Testis (tissue), 2 donors: ENCODE measurements at regions not wholly inside any gene's neighbourhood (a gene's known extent, or its start where the extent isn't known, plus 50 kb on each side); places are given as distances from the start of the nearest gene placed in this dataset.

Source experiments
- DNase-seq: peaks from one replicate; pipeline ENCODE4 v3.0.0-alpha.2; 2019
- H3K27ac ChIP-seq, 2 donors: fragments of 200-600 bp; sonication (generic); one replicate each; pipeline ENCODE4 v1.5.1; 2019
- H3K27me3 ChIP-seq: fragments of 200-600 bp; sonication (generic); one replicate; pipeline ENCODE4 v1.5.1; 2019
- H3K36me3 ChIP-seq: fragments of 200-600 bp; sonication (generic); one replicate; pipeline ENCODE4 v1.5.1; 2017; ENCODE audit warnings: low read depth; ENCODE audit errors: missing control alignments
- H3K4me1 ChIP-seq: fragments of 200-600 bp; sonication (generic); one replicate; pipeline ENCODE4 v1.5.1; 2019
- H3K4me3 ChIP-seq, 2 donors: fragments of 200-600 bp; sonication (generic); one replicate each; pipeline ENCODE4 v1.5.1; 2017 to 2019
- H3K9me3 ChIP-seq: fragments of 200-600 bp; sonication (generic); one replicate; pipeline ENCODE4 v1.5.1; 2017
- CTCF ChIP-seq, 3 experiments: fragments of 450-650 bp in 2 of 3; fragments of 200-600 bp in 1 of 3; sonication (generic) in 1 of 3; IDR thresholded peaks; one replicate each; pipeline ENCODE4 v1.5.1; 2016 to 2019; ENCODE audit warnings: antibody characterized with exemption in 3 of 3, mild to moderate bottlenecking in 2 of 3, moderate library complexity in 1 of 3
- POLR2A ChIP-seq: fragments of 450-650 bp; IDR thresholded peaks from one replicate; pipeline ENCODE4 v1.6.1; 2017; ENCODE audit warnings: antibody characterized with exemption, mild to moderate bottlenecking, moderate library complexity
- WGBS, 2 donors: methylation state at CpG; one replicate each; pipeline ENCODE4 v1.1.5; 2018; 5-methylcytosine and 5-hydroxymethylcytosine counted together
- intact Hi-C: fragments of 100-400 bp; cut with DNase I; formaldehyde crosslinking; loops from one replicate; pipeline ENCODE4 v1.15.1; 2023; ENCODE audit warnings: low total_unique reads

GRCh38 chr9:88230612-88231011, 92.3 kb upstream of the SPATA31C2 start:
- Histone ChIP-seq H3K9me3 (no peaks in the 10 kb centered on the region), H3K4me3 (no peak overlapping the region), H3K36me3 (no peaks in the 10 kb centered on the region), H3K27me3 (no peaks in the 10 kb centered on the region), H3K27ac (no peak overlapping the region), H3K4me1 (peaks cover 8% of the 10 kb centered on the region)
- WGBS, 2 donors, result 97 to 98% methylated on average over 2 of the region's 2 CpGs
- intact Hi-C loops, result no loop called here
- no peak for DNase-seq
- no peak for TF ChIP-seq CTCF (IDR thresholded peaks at IDR 0.05)
- no peak for TF ChIP-seq POLR2A

- H3K4me1 ChIP-seq, result no peaks in the 10 kb centered on the region
- no peak overlapping the region for H3K27ac ChIP-seq
- DNase-seq, result no peak
- no peak for TF ChIP-seq CTCF (IDR thresholded peaks at IDR 0.05)
- no peak for TF ChIP-seq POLR2A
- 62 to 82% methylated on average over 2 of the region's 2 CpGs for WGBS, 2 donors
- no peaks in the 10 kb centered on the region for H3K9me3 ChIP-seq
- no peaks in the 10 kb centered on the region for H3K36me3 ChIP-seq
- H3K27me3 ChIP-seq, result no peaks in the 10 kb centered on the region
- no peak overlapping the region for H3K4me3 ChIP-seq
- intact Hi-C loops, result no loop called here
Measured at GRCh38 chr9:88229434-88229833, 91.2 kb upstream of the SPATA31C2 start.

- Histone ChIP-seq H3K36me3 (no peaks in the 10 kb centered on the region), H3K27me3 (no peaks in the 10 kb centered on the region), H3K27ac (no peak overlapping the region), H3K4me1 (no peaks in the 10 kb centered on the region), H3K9me3 (no peaks in the 10 kb centered on the region), H3K4me3 (no peak overlapping the region)
- TF ChIP-seq CTCF (IDR thresholded peaks at IDR 0.05) (no peak), POLR2A (no peak)
- 75 to 83% methylated on average over 6 of the region's 6 CpGs for WGBS, 2 donors
- DNase-seq, result no peak
- intact Hi-C loops, result no loop called here
Measured at GRCh38 chr9:88224938-88225337, 86.7 kb upstream of the SPATA31C2 start.

- no peak for DNase-seq
- H3K4me3 ChIP-seq, result peak overlapping the region in 1 of 2 donors; percentile 31
- intact Hi-C loops, result no loop called here
- TF ChIP-seq POLR2A (no peak), CTCF (IDR thresholded peaks at IDR 0.05) (no peak)
- no peaks in the 10 kb centered on the region for H3K9me3 ChIP-seq
- no peaks in the 10 kb centered on the region for H3K4me1 ChIP-seq
- no peaks in the 10 kb centered on the region for H3K27me3 ChIP-seq
- H3K27ac ChIP-seq, result no peak overlapping the region
- WGBS, 2 donors, result 48 to 59% methylated on average over 7 of the region's 7 CpGs
- H3K36me3 ChIP-seq, result no peaks in the 10 kb centered on the region
Measured at GRCh38 chr9:88221105-88221504, 82.8 kb upstream of the SPATA31C2 start.

GRCh38 chr9:88220652-88221051, 82.4 kb upstream of the SPATA31C2 start:
- WGBS, 2 donors, result 51 to 76% methylated on average over 14 to 20 of the region's 20 CpGs
- intact Hi-C loops, result no loop called here
- H3K27ac ChIP-seq, result no peak overlapping the region
- peak overlapping the region in 1 of 2 donors; percentile 31 for H3K4me3 ChIP-seq
- TF ChIP-seq CTCF (IDR thresholded peaks at IDR 0.05), result no peak
- DNase-seq, result no peak
- H3K9me3 ChIP-seq, result no peaks in the 10 kb centered on the region
- no peaks in the 10 kb centered on the region for H3K27me3 ChIP-seq
- H3K36me3 ChIP-seq, result no peaks in the 10 kb centered on the region
- H3K4me1 ChIP-seq, result no peaks in the 10 kb centered on the region
